ENCODE measurements at regions not wholly inside any gene's neighbourhood (a gene's known extent, or its start where the extent isn't known, plus 50 kb on each side); places are given as distances from the start of the nearest gene placed in this dataset.

GRCh38 chr18:57973889-57974288 lies 70.1 kb upstream of the NEDD4L start:
- ChIA-PET CTCF (interaction anchor here (1.3 kb wide), 1 partner anchor 148 kb away, joined by 3 read pairs; no protein-coding TSS in a partner anchor), POLR2A (no interaction called here)
- Histone ChIP-seq H3K9ac (replicated peaks; ENCODE audit: extremely low read depth, insufficient read depth, low read length) (no peak overlapping the region), H3K79me2 (ENCODE audit: control insufficient read depth, insufficient read depth, low read length) (no peaks in the 10 kb centered on the region), H3K27ac (ENCODE audit: insufficient read depth, low read depth, low read length) (no peak overlapping the region), H3K36me3 (ENCODE audit: control insufficient read depth in 2 of 2, extremely low read depth in 1 of 2, insufficient read depth in 2 of 2, low read length in 2 of 2) (no peaks in the 10 kb centered on the region), H3K9me1 (replicated peaks; ENCODE audit: control insufficient read depth, extremely low read depth, insufficient read depth, low read length) (no peaks in the 10 kb centered on the region), H4K20me1 (replicated peaks; ENCODE audit: control insufficient read depth, extremely low read depth, insufficient read depth, low read length) (no peaks in the 10 kb centered on the region), H3K9me3 (replicated peaks; ENCODE audit: control insufficient read depth, insufficient read depth, low read length) (no peaks in the 10 kb centered on the region), H3K4me3 (replicated peaks in 1 of 3; ENCODE audit: insufficient read depth in 1 of 3, low read depth in 1 of 3, low read length in 3 of 3) (no peak overlapping the region), H3K4me2 (ENCODE audit: insufficient read depth, low read length) (no peak overlapping the region), H3K4me1 (ENCODE audit: control insufficient read depth, extremely low read depth, insufficient read depth, low read length) (no peaks in the 10 kb centered on the region), H3K27me3 (ENCODE audit: control insufficient read depth in 2 of 2, insufficient read depth in 2 of 2, low read length in 2 of 2) (peaks cover 4 to 17% of the 10 kb centered on the region in 2 experiments), H2AFZ (ENCODE audit: low read depth, low read length) (no peak overlapping the region)
- BruUV-seq (replicated peaks) = no TSS peak
- FAIRE-seq = no peak
- dilution Hi-C loops (cut with MboI; ENCODE audit: extremely low pct_ligation_motif_present, low sequenced_read_pairs) = no loop called here
- no peak for DNase-seq (ENCODE audit: low read depth, low spot score)
- TF ChIP-seq GATA2 (IDR thresholded peaks at IDR 0.05; ENCODE audit: insufficient read depth, insufficient read length, low read depth, low read length) = no peak
- TF ChIP-seq JUN (IDR thresholded peaks at IDR 0.05; ENCODE audit: borderline replicate concordance, insufficient read depth, insufficient read length, low read depth) = no peak
- TF ChIP-seq POLR2AphosphoS5 (IDR thresholded peaks at IDR 0.05; ENCODE audit: insufficient read depth, low read depth, low read length) = no peak
- intact Hi-C loops (cut with micrococcal nuclease) = loop anchor here (10.0 kb wide), 1 partner anchor 59 kb away; no protein-coding TSS in a partner anchor

- peaks cover 0 to 12% of the 10 kb centered on the region in 2 experiments for H3K27me3 ChIP-seq (ENCODE audit: control insufficient read depth in 2 of 2, insufficient read depth in 2 of 2, low read length in 2 of 2)
- ChIA-PET POLR2A (no interaction called here), CTCF (interaction anchor here (0.8 kb wide), 1 partner anchor 12 kb away, joined by 3 read pairs; no protein-coding TSS in a partner anchor)
- FAIRE-seq (no peak), DNase-seq (ENCODE audit: low read depth, low spot score) (no peak)
- intact Hi-C loops (cut with micrococcal nuclease) = loop anchor here (10.0 kb wide), 1 partner anchor 56 kb away; no protein-coding TSS in a partner anchor
- dilution Hi-C loops (cut with MboI; ENCODE audit: extremely low pct_ligation_motif_present, low sequenced_read_pairs) = no loop called here
- no peak overlapping the region for H3K9ac ChIP-seq (replicated peaks; ENCODE audit: extremely low read depth, insufficient read depth, low read length)
- H3K4me1 ChIP-seq (ENCODE audit: control insufficient read depth, extremely low read depth, insufficient read depth, low read length) = no peaks in the 10 kb centered on the region
- H3K9me1 ChIP-seq (replicated peaks; ENCODE audit: control insufficient read depth, extremely low read depth, insufficient read depth, low read length) = no peaks in the 10 kb centered on the region
- no peaks in the 10 kb centered on the region for H3K36me3 ChIP-seq (ENCODE audit: control insufficient read depth in 2 of 2, extremely low read depth in 1 of 2, insufficient read depth in 2 of 2, low read length in 2 of 2)
- no peaks in the 10 kb centered on the region for H3K9me3 ChIP-seq (replicated peaks; ENCODE audit: control insufficient read depth, insufficient read depth, low read length)
- H3K4me2 ChIP-seq (ENCODE audit: insufficient read depth, low read length) = no peak overlapping the region
- BruUV-seq (replicated peaks) = no TSS peak
- no peak overlapping the region for H3K27ac ChIP-seq (ENCODE audit: insufficient read depth, low read depth, low read length)
- no peak overlapping the region for H3K4me3 ChIP-seq (replicated peaks in 1 of 3; ENCODE audit: insufficient read depth in 1 of 3, low read depth in 1 of 3, low read length in 3 of 3)
- no peaks in the 10 kb centered on the region for H4K20me1 ChIP-seq (replicated peaks; ENCODE audit: control insufficient read depth, extremely low read depth, insufficient read depth, low read length)
- no peaks in the 10 kb centered on the region for H3K79me2 ChIP-seq (ENCODE audit: control insufficient read depth, insufficient read depth, low read length)
- H2AFZ ChIP-seq (ENCODE audit: low read depth, low read length) = no peak overlapping the region
- TF ChIP-seq, protein P1, sequence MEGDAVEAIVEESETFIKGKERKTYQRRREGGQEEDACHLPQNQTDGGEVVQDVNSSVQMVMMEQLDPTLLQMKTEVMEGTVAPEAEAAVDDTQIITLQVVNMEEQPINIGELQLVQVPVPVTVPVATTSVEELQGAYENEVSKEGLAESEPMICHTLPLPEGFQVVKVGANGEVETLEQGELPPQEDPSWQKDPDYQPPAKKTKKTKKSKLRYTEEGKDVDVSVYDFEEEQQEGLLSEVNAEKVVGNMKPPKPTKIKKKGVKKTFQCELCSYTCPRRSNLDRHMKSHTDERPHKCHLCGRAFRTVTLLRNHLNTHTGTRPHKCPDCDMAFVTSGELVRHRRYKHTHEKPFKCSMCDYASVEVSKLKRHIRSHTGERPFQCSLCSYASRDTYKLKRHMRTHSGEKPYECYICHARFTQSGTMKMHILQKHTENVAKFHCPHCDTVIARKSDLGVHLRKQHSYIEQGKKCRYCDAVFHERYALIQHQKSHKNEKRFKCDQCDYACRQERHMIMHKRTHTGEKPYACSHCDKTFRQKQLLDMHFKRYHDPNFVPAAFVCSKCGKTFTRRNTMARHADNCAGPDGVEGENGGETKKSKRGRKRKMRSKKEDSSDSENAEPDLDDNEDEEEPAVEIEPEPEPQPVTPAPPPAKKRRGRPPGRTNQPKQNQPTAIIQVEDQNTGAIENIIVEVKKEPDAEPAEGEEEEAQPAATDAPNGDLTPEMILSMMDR (IDR thresholded peaks at IDR 0.05; ENCODE audit: extremely low read depth in 1 of 2, insufficient read depth in 1 of 2, low read depth in 1 of 2, low read length in 2 of 2) = peak; percentile 19 to 25
- no peak for TF ChIP-seq MAX (IDR thresholded peaks at IDR 0.05; ENCODE audit: insufficient read depth, insufficient read length)
- TF ChIP-seq EZH2 (IDR thresholded peaks at IDR 0.05; ENCODE audit: borderline replicate concordance, low read depth, low read length, severe bottlenecking) = no peak
- TF ChIP-seq FOS (IDR thresholded peaks at IDR 0.05; ENCODE audit: borderline replicate concordance, insufficient read depth, low read length) = no peak
- no peak for TF ChIP-seq POLR2AphosphoS5 (IDR thresholded peaks at IDR 0.05; ENCODE audit: insufficient read depth, low read depth, low read length)
These were observed 73.5 kb upstream of the NEDD4L start for GRCh38 chr18:57970356-57971095.

All from endothelial cell of umbilical vein (primary cell).